GM23338 (cell line): ENCODE measurements at regions not wholly inside any gene's neighbourhood (a gene's known extent, or its start where the extent isn't known, plus 50 kb on each side); places are given as distances from the start of the nearest gene placed in this dataset.
A peak's percentile ranks its signal among the peaks of the same experiment; 100 is the strongest.

ENCODE experiments used
- ATAC-seq: fragments of 200-7000 bp; cut with Tn5 transposase; 3 replicates; pipeline ENCODE4 v1.9.1; 2020
- DNase-seq: peaks from one replicate; pipeline ENCODE4 v3.0.0-alpha.2; 2015; ENCODE audit warnings: low spot score
- H2AFZ ChIP-seq: fragments of 200-600 bp; sonication (generic); 2 replicates; pipeline ENCODE4 v1.8.0; 2016; ENCODE audit warnings: antibody characterized with exemption, mild to moderate bottlenecking, moderate library complexity
- H3F3A ChIP-seq: fragments of 200-600 bp; sonication (generic); replicated peaks from 2 replicates; pipeline ENCODE4 v1.8.0; 2017; ENCODE audit warnings: antibody characterized with exemption, mixed run types, low read depth
- H3K27ac ChIP-seq: fragments of 200-600 bp; sonication (generic); 2 replicates; pipeline ENCODE4 v1.6.1; 2016; ENCODE audit warnings: low read depth
- H3K27me3 ChIP-seq: fragments of 200-600 bp; sonication (generic); 2 replicates; pipeline ENCODE4 v1.8.0; 2016; ENCODE audit warnings: mild to moderate bottlenecking, mixed run types, moderate library complexity; ENCODE audit not compliant: insufficient read depth
- H3K36me3 ChIP-seq: fragments of 200-600 bp; sonication (generic); 2 replicates; pipeline ENCODE4 v1.8.0; 2016; ENCODE audit warnings: mild to moderate bottlenecking; ENCODE audit not compliant: insufficient read depth
- H3K4me1 ChIP-seq: fragments of 200-600 bp; sonication (generic); 2 replicates; pipeline ENCODE4 v1.8.0; 2016; ENCODE audit warnings: mild to moderate bottlenecking, moderate library complexity; ENCODE audit not compliant: insufficient read depth
- H3K4me2 ChIP-seq: fragments of 200-600 bp; sonication (generic); 2 replicates; pipeline ENCODE4 v1.7.1; 2017; ENCODE audit warnings: mixed run types
- H3K4me3 ChIP-seq: fragments of 200-600 bp; sonication (generic); 2 replicates; pipeline ENCODE4 v1.6.1; 2016; ENCODE audit warnings: mixed run types
- H3K79me2 ChIP-seq: fragments of 200-600 bp; sonication (generic); replicated peaks from 2 replicates; pipeline ENCODE4 v1.8.0; 2017; ENCODE audit warnings: mild to moderate bottlenecking; ENCODE audit not compliant: insufficient read depth
- H3K9me2 ChIP-seq: fragments of 200-600 bp; sonication (generic); 2 replicates; pipeline ENCODE4 v1.8.0; 2017; ENCODE audit not compliant: insufficient read depth
- H4K20me1 ChIP-seq: fragments of 200-600 bp; sonication (generic); replicated peaks from 2 replicates; pipeline ENCODE4 v1.8.0; 2017; ENCODE audit warnings: mild to moderate bottlenecking; ENCODE audit not compliant: insufficient read depth
- H3K27ac Mint-ChIP-seq: 2 replicates; pipeline ENCODE4 v1.8.0; 2020; ENCODE audit warnings: inconsistent platforms, mild to moderate bottlenecking, moderate library complexity, mixed read lengths
- H3K27me3 Mint-ChIP-seq: 3 replicates; pipeline ENCODE4 v1.8.0; 2022; ENCODE audit warnings: low read depth, mild to moderate bottlenecking, moderate library complexity, mixed read lengths, inconsistent platforms; ENCODE audit not compliant: insufficient read depth, poor library complexity
- H3K36me3 Mint-ChIP-seq: 3 replicates; pipeline ENCODE4 v1.8.0; 2021; ENCODE audit warnings: low read depth, mild to moderate bottlenecking, inconsistent platforms, moderate library complexity, mixed read lengths
- H3K4me1 Mint-ChIP-seq: 3 replicates; pipeline ENCODE4 v1.8.0; 2020; ENCODE audit warnings: mild to moderate bottlenecking, inconsistent platforms, mixed read lengths
- H3K4me3 Mint-ChIP-seq: 3 replicates; pipeline ENCODE4 v1.8.0; 2021; ENCODE audit warnings: moderate library complexity, mild to moderate bottlenecking, inconsistent platforms, mixed read lengths
- H3K9me3 Mint-ChIP-seq: 3 replicates; pipeline ENCODE4 v1.8.0; 2020; ENCODE audit warnings: moderate library complexity, mild to moderate bottlenecking, inconsistent platforms, mixed read lengths
- CREB1 ChIP-seq: fragments of 250-450 bp; sonication (Bioruptor Pico); IDR thresholded peaks from 2 replicates; pipeline ENCODE4 v1.5.0; 2020; ENCODE audit warnings: low read depth, mild to moderate bottlenecking, moderate library complexity
- CTCF ChIP-seq, 2 experiments: fragments of 200-600 bp in 1 of 2; sonication (generic) in 1 of 2; conservative IDR thresholded peaks; 2 replicates each; pipeline versions ENCODE4 v1.5.1 to v1.6.1; 2016 to 2017; ENCODE audit warnings: antibody characterized with exemption in 2 of 2, low read depth in 2 of 2, mild to moderate bottlenecking in 2 of 2, moderate library complexity in 1 of 2
- ETS1 ChIP-seq: IDR thresholded peaks from 2 replicates; pipeline ENCODE4 v1.6.1; 2016; ENCODE audit warnings: antibody characterized with exemption
- EZH2 ChIP-seq: fragments of 200-600 bp; sonication (generic); IDR thresholded peaks from one replicate; pipeline ENCODE4 v1.8.0; 2017; ENCODE audit warnings: antibody characterized with exemption, mild to moderate bottlenecking, low read depth; ENCODE audit not compliant: unreplicated experiment
- EZH2phosphoT487 ChIP-seq: fragments of 200-600 bp; sonication (generic); IDR thresholded peaks from one replicate; pipeline ENCODE4 v1.8.1; 2018; ENCODE audit warnings: antibody characterized with exemption; ENCODE audit not compliant: unreplicated experiment
- JUNB ChIP-seq: IDR thresholded peaks from one replicate; pipeline ENCODE4 v1.6.1; 2016; ENCODE audit warnings: antibody characterized with exemption; ENCODE audit not compliant: unreplicated experiment
- NANOG ChIP-seq: IDR thresholded peaks from 2 replicates; pipeline ENCODE4 v1.6.1; 2016; ENCODE audit warnings: antibody characterized with exemption, borderline replicate concordance
- POLR2AphosphoS5 ChIP-seq: IDR thresholded peaks from 2 replicates; pipeline ENCODE4 v1.6.1; 2016; ENCODE audit warnings: antibody characterized with exemption, low read depth
- REST ChIP-seq: IDR thresholded peaks from one replicate; pipeline ENCODE4 v1.6.1; 2018; ENCODE audit warnings: antibody characterized with exemption; ENCODE audit not compliant: unreplicated experiment
- STAT1 ChIP-seq: IDR thresholded peaks from one replicate; pipeline ENCODE4 v1.6.1; 2016; ENCODE audit warnings: antibody characterized with exemption; ENCODE audit not compliant: unreplicated experiment
- ZNF114 ChIP-seq: fragments of 250-450 bp; sonication (Bioruptor Pico); IDR thresholded peaks from 2 replicates; pipeline ENCODE4 v1.5.0; 2020; ENCODE audit warnings: mild to moderate bottlenecking, moderate library complexity
- ZNF331 ChIP-seq: fragments of 250-450 bp; sonication (Bioruptor Pico); IDR thresholded peaks from 2 replicates; pipeline ENCODE4 v1.5.0; 2020; ENCODE audit warnings: low read depth, mild to moderate bottlenecking, moderate library complexity
- ZNF462 ChIP-seq: fragments of 250-450 bp; sonication (Bioruptor Pico); IDR thresholded peaks from 2 replicates; pipeline ENCODE4 v1.5.0; 2020; ENCODE audit warnings: mild to moderate bottlenecking, moderate library complexity

GRCh38 chr20:17836303-17836861 lies 132.2 kb downstream of the SNX5 start:
- H3K4me1 ChIP-seq: peaks cover 16% of the 10 kb centered on the region
- ATAC-seq: peak; percentile 44

More at GRCh38 chr20:17836303-17836861, 132.2 kb downstream of the SNX5 start:
- TF ChIP-seq STAT1 (no peak), ZNF331 (no peak), EZH2phosphoT487 (no peak), ZNF114 (CRISPR knock-in tag) (no peak), REST (no peak), EZH2 (no peak), ETS1 (no peak), POLR2AphosphoS5 (no peak), CTCF (conservative IDR thresholded peaks at IDR 0.05; ENCODE audit: low read depth in 2 of 2) (no peak), CREB1 (no peak), NANOG (no peak), ZNF462 (CRISPR knock-in tag) (no peak), JUNB (no peak)
- H4K20me1 ChIP-seq: no peaks in the 10 kb centered on the region
- H3K4me3 Mint-ChIP-seq: no peak overlapping the region
- no peak for DNase-seq
- peaks cover 25% of the 10 kb centered on the region for H3K4me1 Mint-ChIP-seq
- no peaks in the 10 kb centered on the region for H3K27me3 ChIP-seq
- H3F3A ChIP-seq: no peaks in the 10 kb centered on the region
- no peaks in the 10 kb centered on the region; the same call in 2 of the 3 replicates for H3K9me3 Mint-ChIP-seq
- no peaks in the 10 kb centered on the region for H3K36me3 ChIP-seq
- H2AFZ ChIP-seq: peak overlapping the region; percentile 85
- peaks cover 7% of the 10 kb centered on the region for H3K27me3 Mint-ChIP-seq
- H3K27ac Mint-ChIP-seq: no peak overlapping the region
- no peaks in the 10 kb centered on the region for H3K79me2 ChIP-seq
- no peaks in the 10 kb centered on the region for H3K9me2 ChIP-seq
- no peak overlapping the region for H3K4me3 ChIP-seq
- H3K4me2 ChIP-seq: 0 out of 2 replicates have a peak overlapping the region, but pooled peaks have one; percentile 29
- H3K27ac ChIP-seq: no peak overlapping the region
- no peaks in the 10 kb centered on the region for H3K36me3 Mint-ChIP-seq
